WTC11 (cell line): ENCODE measurements at regions not wholly inside any gene's neighbourhood (a gene's known extent, or its start where the extent isn't known, plus 50 kb on each side); places are given as distances from the start of the nearest gene placed in this dataset.
A peak's percentile ranks its signal among the peaks of the same experiment; 100 is the strongest.

Experiments
- ATAC-seq: fragments of 200-7000 bp; cut with Tn5 transposase; 2 replicates; pipeline ENCODE4 v1.10.0; 2021; ENCODE audit warnings: mild to moderate bottlenecking, moderate library complexity
- CTCF ChIA-PET: fragments of 300-600 bp; sonication (Branson Sonifier 250); formaldehyde crosslinking; loops from one replicate; lab custom pipeline; 2021; ENCODE audit warnings: antibody characterized with exemption; lab: Charles Lee
- POLR2A ChIA-PET: fragments of 350-600 bp; sonication (Branson Sonifier 250); formaldehyde crosslinking; loops from one replicate; lab custom pipeline; 2021; ENCODE audit warnings: antibody characterized with exemption; lab: Charles Lee
- DNase-seq: peaks from one replicate; pipeline ENCODE4 v3.0.0; 2021; ENCODE audit warnings: low spot score
- H3K27ac Mint-ChIP-seq: 2 replicates; pipeline ENCODE4 v1.8.0; 2021; ENCODE audit warnings: mixed read lengths
- H3K27me3 Mint-ChIP-seq: 2 replicates; pipeline ENCODE4 v1.8.0; 2021; ENCODE audit warnings: low read depth, mild to moderate bottlenecking, moderate library complexity, mixed read lengths
- H3K36me3 Mint-ChIP-seq: 2 replicates; pipeline ENCODE4 v1.8.0; 2021; ENCODE audit warnings: mixed read lengths
- H3K4me1 Mint-ChIP-seq: 2 replicates; pipeline ENCODE4 v1.8.0; 2022; ENCODE audit warnings: mixed read lengths
- H3K4me3 Mint-ChIP-seq: 2 replicates; pipeline ENCODE4 v1.8.0; 2021; ENCODE audit warnings: mild to moderate bottlenecking, moderate library complexity, mixed read lengths
- H3K9me3 Mint-ChIP-seq: 2 replicates; pipeline ENCODE4 v1.8.0; 2021; ENCODE audit warnings: mixed read lengths
- ARID4B ChIP-seq: sonication (generic); formaldehyde crosslinking; IDR thresholded peaks from 2 replicates; pipeline ENCODE4 v1.8.0; 2023; ENCODE audit warnings: missing genetic modification reagents, mild to moderate bottlenecking, borderline replicate concordance
- E2F5 ChIP-seq: sonication (generic); formaldehyde crosslinking; IDR thresholded peaks from 2 replicates; pipeline ENCODE4 v1.8.1; 2022; ENCODE audit warnings: mild to moderate bottlenecking, moderate library complexity, missing genetic modification reagents
- HMGA2 ChIP-seq: fragments of 250-450 bp; sonication (Bioruptor Pico); IDR thresholded peaks from 2 replicates; pipeline ENCODE4 v1.4.0; 2021; ENCODE audit warnings: mild to moderate bottlenecking, moderate library complexity
- PRDM15 ChIP-seq: sonication (generic); formaldehyde crosslinking; IDR thresholded peaks from 2 replicates; pipeline ENCODE4 v1.8.0; 2022; ENCODE audit warnings: missing genetic modification reagents
- USF1 ChIP-seq: sonication (generic); formaldehyde crosslinking; IDR thresholded peaks from 2 replicates; pipeline ENCODE4 v1.8.0; 2022; ENCODE audit warnings: mild to moderate bottlenecking, missing genetic modification reagents
- ZBTB21 ChIP-seq: sonication (generic); formaldehyde crosslinking; IDR thresholded peaks from 2 replicates; pipeline ENCODE4 v1.8.1; 2023; ENCODE audit warnings: mild to moderate bottlenecking, missing genetic modification reagents, borderline replicate concordance
- TF ChIP-seq, protein P1 (sequence below): sonication (generic); formaldehyde crosslinking; IDR thresholded peaks from 2 replicates; pipeline ENCODE4 v1.8.1; 2023; ENCODE audit warnings: mild to moderate bottlenecking, missing genetic modification reagents, moderate library complexity
- TF ChIP-seq, protein P2 (sequence below): sonication (generic); formaldehyde crosslinking; IDR thresholded peaks from 2 replicates; pipeline ENCODE4 v1.8.1; 2022; ENCODE audit warnings: low read depth, missing genetic modification reagents, borderline replicate concordance

DNA sequence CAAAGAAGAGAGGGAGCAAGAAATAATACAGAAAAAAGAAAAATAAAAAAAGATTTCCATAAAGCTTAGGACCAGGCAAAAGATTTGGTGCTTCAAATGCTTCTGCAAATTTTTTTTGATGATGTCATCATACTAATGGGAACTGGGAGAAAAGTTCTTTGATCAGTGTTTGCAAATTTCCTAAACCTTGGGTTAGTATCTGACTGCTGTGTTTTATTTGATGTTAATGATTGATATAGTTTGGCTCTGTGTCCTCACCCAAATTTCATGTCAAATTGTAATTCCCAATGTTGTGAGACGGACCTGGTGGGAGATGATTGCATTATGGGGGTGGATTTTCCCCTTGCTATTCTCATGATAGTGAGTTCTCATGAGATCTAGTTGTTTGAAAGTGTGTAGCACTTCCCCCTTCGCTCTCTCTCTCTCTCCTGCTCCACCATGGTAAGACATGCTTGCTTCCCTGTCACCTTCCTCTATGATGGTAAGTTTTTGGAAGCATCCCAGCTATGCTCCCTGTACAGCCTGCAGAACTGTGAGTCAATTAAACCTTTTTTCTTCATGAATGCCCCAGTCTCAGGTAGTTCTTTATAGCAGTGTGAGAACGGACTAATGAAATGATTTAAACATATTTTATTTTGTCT is 72.6 kb downstream of the TMEM100 start:
- no peak for DNase-seq
- TF ChIP-seq PRDM15 (CRISPR knock-in tag) (no peak), E2F5 (CRISPR knock-in tag) (no peak), ZBTB21 (no peak)
- TF ChIP-seq, protein P1, sequence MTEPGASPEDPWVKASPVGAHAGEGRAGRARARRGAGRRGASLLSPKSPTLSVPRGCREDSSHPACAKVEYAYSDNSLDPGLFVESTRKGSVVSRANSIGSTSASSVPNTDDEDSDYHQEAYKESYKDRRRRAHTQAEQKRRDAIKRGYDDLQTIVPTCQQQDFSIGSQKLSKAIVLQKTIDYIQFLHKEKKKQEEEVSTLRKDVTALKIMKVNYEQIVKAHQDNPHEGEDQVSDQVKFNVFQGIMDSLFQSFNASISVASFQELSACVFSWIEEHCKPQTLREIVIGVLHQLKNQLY = no peak
- TF ChIP-seq, protein P2, sequence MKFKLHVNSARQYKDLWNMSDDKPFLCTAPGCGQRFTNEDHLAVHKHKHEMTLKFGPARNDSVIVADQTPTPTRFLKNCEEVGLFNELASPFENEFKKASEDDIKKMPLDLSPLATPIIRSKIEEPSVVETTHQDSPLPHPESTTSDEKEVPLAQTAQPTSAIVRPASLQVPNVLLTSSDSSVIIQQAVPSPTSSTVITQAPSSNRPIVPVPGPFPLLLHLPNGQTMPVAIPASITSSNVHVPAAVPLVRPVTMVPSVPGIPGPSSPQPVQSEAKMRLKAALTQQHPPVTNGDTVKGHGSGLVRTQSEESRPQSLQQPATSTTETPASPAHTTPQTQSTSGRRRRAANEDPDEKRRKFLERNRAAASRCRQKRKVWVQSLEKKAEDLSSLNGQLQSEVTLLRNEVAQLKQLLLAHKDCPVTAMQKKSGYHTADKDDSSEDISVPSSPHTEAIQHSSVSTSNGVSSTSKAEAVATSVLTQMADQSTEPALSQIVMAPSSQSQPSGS (CRISPR knock-in tag) = no peak
- ChIA-PET CTCF (no interaction called here), POLR2A (no interaction called here)
- Mint-ChIP-seq H3K9me3 (no peaks in the 10 kb centered on the region), H3K27ac (no peak overlapping the region), H3K4me3 (no peak overlapping the region), H3K27me3 (no peaks in the 10 kb centered on the region), H3K4me1 (peaks cover 5% of the 10 kb centered on the region), H3K36me3 (no peaks in the 10 kb centered on the region)
- ATAC-seq = no peak

DNA sequence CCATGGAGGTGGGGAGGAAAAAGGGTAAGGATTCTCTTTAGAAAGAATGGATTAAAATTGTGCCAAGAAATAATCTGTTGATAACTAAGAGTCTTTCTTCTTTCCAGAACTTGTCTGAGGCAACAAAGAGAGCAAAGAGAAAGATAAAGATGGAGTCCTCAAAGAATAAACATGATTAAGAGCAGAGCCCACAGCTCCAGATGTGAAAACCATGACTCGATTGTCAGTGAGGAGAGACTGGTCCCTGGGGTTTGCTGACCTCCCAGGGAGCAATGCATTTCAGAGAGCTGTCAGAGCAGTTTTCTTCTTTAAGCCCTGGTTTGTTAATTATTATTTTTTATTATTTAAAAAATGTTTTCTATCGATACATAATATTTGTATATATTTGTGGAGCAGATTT is 74.6 kb downstream of the TMEM100 start:
- TF ChIP-seq ARID4B = no peak
- no peak for TF ChIP-seq USF1 (CRISPR knock-in tag)
- TF ChIP-seq HMGA2 (CRISPR knock-in tag) = peak; percentile 80; the same call in 1 of the 2 replicates
- TF ChIP-seq, protein P1 = no peak
- TF ChIP-seq, all 79 proteins: peak for 1
- ATAC-seq = no peak
- ChIA-PET POLR2A (no interaction called here), CTCF (interaction anchor here (1.1 to 1.5 kb wide), 3 partner anchors 46 to 88 kb away, joined by 3 to 6 read pairs (median 3); no protein-coding TSS in a partner anchor)
- Mint-ChIP-seq H3K9me3 (peaks cover 4% of the 10 kb centered on the region), H3K4me3 (no peak overlapping the region), H3K27ac (no peak overlapping the region), H3K27me3 (no peaks in the 10 kb centered on the region; the same call in 1 of the 2 replicates), H3K36me3 (no peaks in the 10 kb centered on the region), H3K4me1 (peaks cover 12% of the 10 kb centered on the region)
- DNase-seq = no peak
